Muscle layer of colon (tissue), 2 donors: ENCODE measurements at regions not wholly inside any gene's neighbourhood (a gene's known extent, or its start where the extent isn't known, plus 50 kb on each side); places are given as distances from the start of the nearest gene placed in this dataset.

Experiments used
- H3K27ac ChIP-seq: one replicate; pipeline ENCODE4 v1.7.0; 2013; ENCODE audit warnings: low read depth, mild to moderate bottlenecking, low read length, moderate library complexity
- H3K27me3 ChIP-seq, 2 donors: one replicate each; pipeline ENCODE4 v1.7.0; 2013; ENCODE audit warnings: low read length in 2 of 2, mild to moderate bottlenecking in 2 of 2; ENCODE audit not compliant: insufficient read depth in 2 of 2, control insufficient read depth in 1 of 2
- H3K36me3 ChIP-seq: one replicate; pipeline ENCODE4 v1.7.0; 2013; ENCODE audit warnings: mild to moderate bottlenecking, low read length; ENCODE audit not compliant: insufficient read depth
- H3K4me1 ChIP-seq: one replicate; pipeline ENCODE4 v1.7.0; 2013; ENCODE audit warnings: mild to moderate bottlenecking, low read length; ENCODE audit not compliant: insufficient read depth
- H3K4me3 ChIP-seq, 2 donors: one replicate each; pipeline ENCODE4 v1.7.0; 2013; ENCODE audit warnings: low read length in 2 of 2, low read depth in 1 of 2, mild to moderate bottlenecking in 1 of 2, moderate library complexity in 1 of 2
- H3K9ac ChIP-seq: one replicate; pipeline ENCODE4 v1.7.0; 2013; ENCODE audit warnings: low read length
- H3K9me3 ChIP-seq: one replicate; pipeline ENCODE4 v1.7.0; 2013; ENCODE audit warnings: mild to moderate bottlenecking, low read length
- donor health status: abdominal sarcoma.
- donor health status: Adenocarcinoma of cecum.

DNA sequence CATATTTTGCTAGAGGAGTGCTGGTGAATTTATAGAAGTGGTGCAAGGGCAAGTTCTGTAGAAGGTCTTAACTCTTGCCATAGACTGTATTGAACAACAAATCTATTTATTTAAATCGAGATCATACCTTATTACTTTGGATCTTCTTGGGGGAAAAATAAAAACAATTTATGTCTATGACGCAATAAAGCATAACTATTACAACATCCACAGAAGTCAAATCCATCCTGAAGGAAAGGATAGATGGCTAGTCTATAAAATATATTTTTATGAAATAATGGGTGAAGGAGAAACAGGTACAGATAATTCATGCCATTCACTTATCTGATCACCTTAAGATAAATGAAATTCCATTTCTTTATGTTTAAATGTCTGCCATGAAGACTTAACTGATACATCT, 1168.8 kb upstream of the AGA start:
- Histone ChIP-seq H3K9me3 (no peaks in the 10 kb centered on the region), H3K9ac (no peak overlapping the region), H3K4me1 (no peaks in the 10 kb centered on the region), H3K27ac (no peak overlapping the region), H3K36me3 (no peaks in the 10 kb centered on the region), H3K27me3 (no peaks in the 10 kb centered on the region), H3K4me3 (no peak overlapping the region)

DNA sequence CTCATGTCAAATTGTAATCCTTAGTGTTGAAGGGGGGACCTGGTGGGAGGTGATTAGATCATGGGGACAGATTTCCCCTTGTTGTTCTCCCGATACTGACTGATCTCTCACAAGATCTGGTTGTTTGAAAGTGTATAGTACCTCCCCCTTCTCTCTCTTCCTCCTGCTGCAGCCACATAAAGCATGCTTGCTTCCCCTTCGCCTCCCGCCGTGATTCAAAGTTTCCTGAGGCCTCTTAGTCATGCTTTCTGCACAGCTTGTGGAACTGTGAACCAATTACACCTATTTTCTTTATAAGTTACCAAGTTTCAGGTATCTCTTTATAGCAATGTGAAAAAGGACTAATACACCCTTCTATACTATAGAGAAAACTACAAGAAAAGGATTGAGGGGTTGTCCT, 1170.5 kb upstream of the AGA start:
- H3K9me3 ChIP-seq = no peaks in the 10 kb centered on the region
- no peaks in the 10 kb centered on the region for H3K4me1 ChIP-seq
- H3K27ac ChIP-seq = no peak overlapping the region
- H3K9ac ChIP-seq = no peak overlapping the region
- no peaks in the 10 kb centered on the region for H3K36me3 ChIP-seq
- H3K27me3 ChIP-seq = no peaks in the 10 kb centered on the region
- H3K4me3 ChIP-seq = no peak overlapping the region

DNA sequence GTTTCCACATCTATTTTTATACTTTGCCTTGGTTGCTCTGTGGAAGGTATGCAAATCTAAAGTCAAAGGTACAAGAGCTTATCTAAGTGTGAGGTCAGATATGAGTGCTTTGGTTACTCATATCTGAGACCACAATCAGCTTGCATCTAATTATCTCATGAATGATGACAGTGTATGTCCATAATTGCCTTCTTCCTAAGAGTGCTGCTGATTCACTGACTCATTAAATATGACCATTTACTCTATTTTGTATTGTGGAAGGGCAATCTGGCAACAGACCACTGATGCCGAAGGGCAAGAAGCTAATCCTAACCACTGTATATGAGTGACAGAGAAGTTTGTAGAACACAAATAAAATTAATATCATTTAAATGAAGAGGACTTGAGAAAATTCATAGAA, 1190.2 kb upstream of the AGA start:
- Histone ChIP-seq H3K27ac (no peak overlapping the region), H3K9me3 (no peaks in the 10 kb centered on the region), H3K4me1 (no peaks in the 10 kb centered on the region), H3K36me3 (no peaks in the 10 kb centered on the region), H3K9ac (no peak overlapping the region), H3K27me3 (no peaks in the 10 kb centered on the region), H3K4me3 (no peak overlapping the region)

DNA sequence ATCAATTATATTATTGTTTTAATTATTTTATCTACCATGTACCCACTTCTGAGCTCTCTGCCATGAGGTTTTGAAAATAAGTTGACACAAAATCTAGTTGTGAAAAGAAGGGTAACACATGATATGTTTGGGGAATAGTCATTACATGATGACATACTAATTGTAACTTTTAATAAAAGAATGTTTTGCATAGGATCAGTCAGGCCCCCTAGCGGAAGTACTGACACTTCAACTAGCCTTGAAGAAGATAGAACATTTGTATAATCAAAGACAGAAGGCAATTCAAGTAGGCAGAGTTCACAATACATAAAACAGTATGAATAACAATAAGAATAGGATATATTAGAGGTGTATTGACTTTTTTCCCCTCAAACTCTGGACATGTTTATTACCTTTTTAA, 1191.0 kb upstream of the AGA start:
- H3K36me3 ChIP-seq = no peaks in the 10 kb centered on the region
- H3K9ac ChIP-seq = no peak overlapping the region
- H3K4me3 ChIP-seq = no peak overlapping the region
- no peaks in the 10 kb centered on the region for H3K27me3 ChIP-seq
- no peaks in the 10 kb centered on the region for H3K4me1 ChIP-seq
- no peaks in the 10 kb centered on the region for H3K9me3 ChIP-seq
- no peak overlapping the region for H3K27ac ChIP-seq

DNA sequence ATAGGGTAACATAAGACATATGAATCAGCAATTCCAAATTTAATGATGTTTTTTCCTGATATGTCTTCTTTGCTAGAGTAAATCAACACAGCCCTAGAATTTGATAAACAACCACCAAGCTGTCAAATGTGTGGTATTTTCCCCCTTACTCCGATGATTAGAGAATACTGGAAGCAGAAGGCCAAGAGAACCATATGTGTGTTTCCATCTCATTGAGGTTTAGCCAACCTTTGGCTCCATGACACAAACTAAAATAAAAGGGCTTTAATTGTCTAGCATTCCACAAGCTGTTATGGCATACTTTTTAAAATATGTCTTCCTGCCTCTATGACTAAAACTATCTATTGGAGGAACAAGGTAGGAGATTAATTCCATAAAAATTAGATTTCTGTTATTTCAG, 1222.4 kb upstream of the AGA start:
- Histone ChIP-seq H3K27ac (no peak overlapping the region), H3K36me3 (no peaks in the 10 kb centered on the region), H3K9me3 (no peaks in the 10 kb centered on the region), H3K4me1 (no peaks in the 10 kb centered on the region), H3K4me3 (no peak overlapping the region), H3K9ac (no peak overlapping the region), H3K27me3 (no peaks in the 10 kb centered on the region)

DNA sequence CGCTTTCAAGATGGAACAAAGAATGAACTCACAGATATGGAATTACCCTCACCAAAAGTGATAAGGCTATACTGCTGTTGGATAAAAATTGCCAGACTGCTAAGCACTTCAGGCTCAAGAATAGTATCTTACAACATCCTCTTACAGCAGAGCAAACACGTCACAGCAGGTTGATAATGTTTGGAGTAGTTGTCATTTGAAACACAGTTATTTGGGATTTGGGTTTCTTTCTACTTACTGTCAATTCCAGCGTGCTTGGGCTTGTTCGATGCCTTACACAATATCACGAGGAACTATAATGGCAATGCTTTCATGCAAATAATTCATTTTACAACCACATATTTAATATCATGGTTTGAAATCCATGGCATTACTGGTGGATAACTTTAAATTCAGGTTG, 1223.7 kb upstream of the AGA start:
- no peak overlapping the region for H3K27ac ChIP-seq
- H3K4me1 ChIP-seq = no peaks in the 10 kb centered on the region
- H3K4me3 ChIP-seq = no peak overlapping the region
- no peaks in the 10 kb centered on the region for H3K9me3 ChIP-seq
- H3K27me3 ChIP-seq = no peaks in the 10 kb centered on the region
- H3K36me3 ChIP-seq = no peaks in the 10 kb centered on the region
- H3K9ac ChIP-seq = no peak overlapping the region

DNA sequence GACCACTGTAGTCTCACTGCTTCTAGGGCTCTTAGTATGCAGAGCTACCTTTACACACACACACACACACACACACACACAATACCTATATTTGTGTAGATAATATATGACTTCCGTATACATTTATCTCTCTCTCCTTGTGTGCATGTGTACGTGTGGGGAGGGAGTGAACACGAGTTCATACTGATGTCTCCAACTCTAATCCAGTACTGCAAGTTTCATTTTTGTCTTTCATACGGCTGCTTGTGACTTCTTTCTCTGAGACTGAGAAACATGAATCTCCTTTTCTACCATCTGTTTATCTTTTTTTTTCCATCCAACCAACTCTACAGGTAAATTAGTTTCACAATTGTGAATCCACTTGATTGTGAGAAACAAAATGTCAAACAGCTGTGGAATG, 1229.5 kb upstream of the AGA start:
- no peaks in the 10 kb centered on the region for H3K36me3 ChIP-seq
- no peaks in the 10 kb centered on the region for H3K4me1 ChIP-seq
- H3K9me3 ChIP-seq = no peaks in the 10 kb centered on the region
- no peak overlapping the region for H3K27ac ChIP-seq
- no peaks in the 10 kb centered on the region for H3K27me3 ChIP-seq
- no peak overlapping the region for H3K4me3 ChIP-seq
- H3K9ac ChIP-seq = no peak overlapping the region

DNA sequence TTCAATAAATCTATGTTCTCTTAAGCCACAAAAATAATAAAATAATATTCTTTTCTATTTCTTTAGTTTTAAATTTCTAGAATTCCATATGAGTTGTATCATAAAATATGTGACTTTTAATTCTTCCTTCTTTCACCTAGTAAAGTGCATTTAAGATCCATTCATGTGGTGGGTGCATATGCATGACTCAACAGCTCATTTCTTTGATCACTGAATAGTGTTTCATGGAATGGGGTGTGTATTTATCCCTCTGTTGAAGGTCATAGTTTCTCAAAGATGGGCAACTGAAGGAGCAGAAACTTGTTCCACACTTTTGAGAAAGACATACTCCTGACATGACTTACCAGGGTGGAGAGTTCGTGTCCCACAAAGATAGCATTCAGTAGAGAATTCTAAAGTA, 1230.3 kb upstream of the AGA start:
- no peaks in the 10 kb centered on the region for H3K9me3 ChIP-seq
- no peaks in the 10 kb centered on the region for H3K36me3 ChIP-seq
- H3K27me3 ChIP-seq = no peaks in the 10 kb centered on the region
- H3K4me1 ChIP-seq = no peaks in the 10 kb centered on the region
- no peak overlapping the region for H3K27ac ChIP-seq
- no peak overlapping the region for H3K4me3 ChIP-seq
- H3K9ac ChIP-seq = no peak overlapping the region

DNA sequence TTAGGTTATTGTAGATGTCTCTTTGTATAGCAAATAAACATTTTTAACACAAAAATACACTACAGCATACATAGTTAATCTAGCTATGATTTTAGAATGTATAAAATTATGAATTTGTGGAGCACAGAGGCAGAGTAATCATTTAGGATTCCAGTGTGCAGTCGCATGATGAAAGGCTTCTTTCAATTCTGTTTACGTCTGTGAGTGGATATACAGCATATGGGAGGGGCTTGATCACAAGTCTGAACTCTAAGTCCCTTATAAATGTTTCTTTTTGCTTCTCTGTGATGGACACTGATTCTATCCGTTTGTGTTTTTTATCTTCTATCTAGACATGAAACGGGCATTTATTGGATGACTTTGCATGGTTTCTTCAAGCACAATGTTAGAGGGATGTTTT, 1239.6 kb upstream of the AGA start:
- H3K27me3 ChIP-seq = no peaks in the 10 kb centered on the region
- H3K9me3 ChIP-seq = no peaks in the 10 kb centered on the region
- no peaks in the 10 kb centered on the region for H3K36me3 ChIP-seq
- H3K4me3 ChIP-seq = no peak overlapping the region
- H3K4me1 ChIP-seq = no peaks in the 10 kb centered on the region
- H3K27ac ChIP-seq = no peak overlapping the region
- H3K9ac ChIP-seq = no peak overlapping the region

DNA sequence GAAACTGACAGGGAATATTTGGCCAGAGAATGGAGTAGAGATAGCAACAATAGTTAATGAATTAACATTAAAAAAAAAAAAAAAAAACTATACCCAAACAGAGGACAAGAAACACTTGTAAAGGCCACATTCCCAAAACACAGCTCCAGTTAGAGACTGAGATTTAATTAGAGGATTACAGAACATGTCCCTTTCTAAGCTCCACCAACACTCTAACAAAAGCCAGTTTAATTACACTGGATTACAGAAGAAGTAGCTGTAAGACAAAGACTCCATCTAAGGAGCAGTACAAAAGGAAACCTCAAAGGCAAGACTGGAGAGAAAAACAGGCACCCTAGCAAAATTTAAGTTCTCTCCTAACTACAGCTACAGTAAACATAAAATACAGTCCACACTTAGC, 1247.7 kb upstream of the AGA start:
- Histone ChIP-seq H3K27ac (no peak overlapping the region), H3K9me3 (no peaks in the 10 kb centered on the region), H3K9ac (no peak overlapping the region), H3K27me3 (no peaks in the 10 kb centered on the region), H3K4me3 (no peak overlapping the region), H3K36me3 (no peaks in the 10 kb centered on the region), H3K4me1 (no peaks in the 10 kb centered on the region)

DNA sequence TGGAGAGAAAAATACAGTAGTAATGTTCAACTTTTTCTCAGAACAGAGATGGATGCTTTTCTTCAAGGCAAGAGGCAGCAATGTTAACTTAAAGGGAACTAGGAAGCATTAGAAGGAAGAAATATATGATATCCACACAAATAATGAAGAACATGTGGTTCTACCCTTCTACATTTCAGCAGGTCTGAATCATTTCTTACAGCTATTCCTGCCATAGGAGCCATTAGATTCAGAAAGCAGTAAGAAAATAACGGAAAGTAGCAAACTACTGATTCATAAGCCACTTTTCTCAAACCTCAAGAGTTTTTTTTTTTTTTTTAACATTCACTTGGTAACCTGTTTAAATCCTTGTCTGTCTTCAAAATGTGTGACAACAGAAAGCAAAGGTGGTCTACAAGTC, 1251.6 kb upstream of the AGA start:
- H3K4me3 ChIP-seq = no peak overlapping the region
- no peak overlapping the region for H3K27ac ChIP-seq
- H3K4me1 ChIP-seq = no peaks in the 10 kb centered on the region
- no peaks in the 10 kb centered on the region for H3K27me3 ChIP-seq
- H3K9ac ChIP-seq = no peak overlapping the region
- no peaks in the 10 kb centered on the region for H3K9me3 ChIP-seq
- H3K36me3 ChIP-seq = no peaks in the 10 kb centered on the region

DNA sequence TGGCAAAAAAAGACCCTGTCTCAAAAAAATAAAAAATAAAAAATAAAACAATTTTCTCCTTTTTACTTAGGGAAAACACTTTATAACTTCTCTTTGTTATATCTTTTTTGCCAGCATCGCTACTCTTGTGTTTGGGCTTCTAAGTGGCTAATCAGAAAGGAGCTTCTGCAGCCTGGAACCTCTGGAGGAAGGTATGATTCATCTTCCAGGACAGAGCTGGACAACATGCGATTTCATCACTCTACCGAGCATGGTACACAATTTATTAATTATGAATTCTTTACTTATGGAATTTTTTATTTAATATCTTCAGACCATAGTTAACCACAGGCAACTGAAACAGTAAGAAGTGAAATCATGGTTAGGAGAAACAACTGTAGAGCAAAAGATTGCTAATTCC, 1254.3 kb upstream of the AGA start:
- Histone ChIP-seq H3K27ac (no peak overlapping the region), H3K9ac (no peak overlapping the region), H3K4me1 (no peaks in the 10 kb centered on the region), H3K4me3 (no peak overlapping the region), H3K27me3 (no peaks in the 10 kb centered on the region), H3K9me3 (no peaks in the 10 kb centered on the region), H3K36me3 (no peaks in the 10 kb centered on the region)

DNA sequence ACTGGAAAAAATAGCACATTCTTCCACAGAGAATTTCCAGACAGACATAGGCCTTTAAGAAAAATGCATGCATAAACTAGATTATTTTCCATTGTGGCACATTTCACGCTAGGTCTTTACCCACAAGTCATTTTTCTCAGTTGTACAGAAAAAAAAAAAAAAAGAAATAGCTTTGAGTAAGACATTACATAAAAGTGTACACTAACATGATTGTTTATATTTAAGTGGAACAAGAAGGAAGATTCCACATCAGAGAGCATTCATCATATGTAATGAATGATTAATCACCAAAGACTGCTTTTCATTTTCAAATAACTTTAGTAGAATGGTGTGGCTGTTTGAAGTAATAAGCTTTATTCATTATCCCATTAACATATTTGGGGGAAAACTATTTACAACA, 1270.2 kb upstream of the AGA start:
- Histone ChIP-seq H3K27ac (no peak overlapping the region), H3K4me3 (no peak overlapping the region), H3K36me3 (no peaks in the 10 kb centered on the region), H3K9ac (no peak overlapping the region), H3K4me1 (no peaks in the 10 kb centered on the region), H3K9me3 (no peaks in the 10 kb centered on the region), H3K27me3 (no peaks in the 10 kb centered on the region)
